ENCODE measurements at regions not wholly inside any gene's neighbourhood (a gene's known extent, or its start where the extent isn't known, plus 50 kb on each side); places are given as distances from the start of the nearest gene placed in this dataset.

DNA sequence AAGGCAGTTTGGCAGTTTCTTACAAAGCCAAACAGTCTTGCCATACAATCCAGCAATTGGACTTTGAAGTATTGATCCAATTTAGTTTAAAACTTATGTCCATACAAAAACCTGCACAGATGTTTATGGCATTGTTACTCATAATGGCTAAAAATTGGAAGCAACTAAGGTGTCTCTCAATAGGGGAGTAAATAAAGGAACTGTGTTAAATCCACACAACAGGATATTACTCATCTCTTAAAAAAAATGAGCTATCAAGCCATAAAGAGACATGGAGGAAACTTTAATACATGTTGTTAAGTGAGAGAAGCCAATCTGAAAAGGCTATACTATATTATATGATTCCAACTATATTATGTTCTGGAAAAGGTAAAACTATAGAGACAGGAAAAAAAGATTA, 313.6 kb upstream of the CD180 start:
- Histone ChIP-seq H2BK20ac (ENCODE audit: low read depth, low read length, poor library complexity, severe bottlenecking) (no peak overlapping the region), H3K9me3 (ENCODE audit: control insufficient read depth, low read depth, low read length) (no peaks in the 10 kb centered on the region), H2BK5ac (ENCODE audit: insufficient read length, low read length) (no peak overlapping the region), H3K79me2 (ENCODE audit: insufficient read depth, low read length) (no peaks in the 10 kb centered on the region), H3K23me2 (ENCODE audit: insufficient read length, low read depth, low read length, poor library complexity, severe bottlenecking) (no peaks in the 10 kb centered on the region), H4K8ac (replicated peaks; ENCODE audit: insufficient read length, low read depth, low read length) (no peak overlapping the region), H4K91ac (ENCODE audit: insufficient read length, low read depth, low read length) (no peak overlapping the region), H3T11ph (ENCODE audit: low read length) (no peak overlapping the region), H3K79me1 (ENCODE audit: insufficient read depth, low read depth, low read length, poor library complexity, severe bottlenecking) (no peaks in the 10 kb centered on the region), H2AFZ (ENCODE audit: low read length) (no peak overlapping the region), H2BK15ac (ENCODE audit: low read depth, low read length) (no peak overlapping the region), H2BK12ac (ENCODE audit: insufficient read length, low read depth, low read length) (no peak overlapping the region), H3K14ac (ENCODE audit: insufficient read depth, low read length) (no peak overlapping the region), H2AK5ac (ENCODE audit: insufficient read length, low read length) (no peak overlapping the region), H3K27ac (ENCODE audit: insufficient read length, low read depth, low read length) (no peak overlapping the region), H3K9ac (ENCODE audit: extremely low read depth, insufficient read length, low read length) (no peak overlapping the region), H3K4me2 (ENCODE audit: insufficient read depth, insufficient read length, low read length) (no peak overlapping the region), H4K20me1 (ENCODE audit: control insufficient read depth, insufficient read depth, insufficient read length) (no peaks in the 10 kb centered on the region), H3K4ac (ENCODE audit: low read depth, low read length) (no peak overlapping the region), H3K27me3 (ENCODE audit: insufficient read depth, low read length) (no peaks in the 10 kb centered on the region), H3K23ac (ENCODE audit: insufficient read length, low read depth, low read length) (no peak overlapping the region), H3K56ac (ENCODE audit: insufficient read length, low read depth, low read length) (no peak overlapping the region), H3K4me1 (ENCODE audit: insufficient read depth, low read length) (no peaks in the 10 kb centered on the region), H2BK120ac (ENCODE audit: low read depth, low read length, poor library complexity, severe bottlenecking) (no peak overlapping the region), H4K5ac (ENCODE audit: insufficient read length, low read depth, low read length) (no peak overlapping the region), H3K18ac (ENCODE audit: insufficient read length, low read depth, low read length) (no peak overlapping the region)
- Mint-ChIP-seq H3K27ac (no peak overlapping the region), H3K36me3 (ENCODE audit: insufficient read depth in 1 of 3, low read depth in 3 of 3) (no peaks in the 10 kb centered on the region), H3K9me3 (no peaks in the 10 kb centered on the region; a peak in 1 of 5 replicates), H3K27me3 (ENCODE audit: low read depth) (no peaks in the 10 kb centered on the region), H3K4me3 (no peak overlapping the region), H3K4me1 (peaks cover 3 to 7% of the 10 kb centered on the region in 2 experiments; a peak in 3 of 4 replicates)
- TF ChIP-seq, protein P1, sequence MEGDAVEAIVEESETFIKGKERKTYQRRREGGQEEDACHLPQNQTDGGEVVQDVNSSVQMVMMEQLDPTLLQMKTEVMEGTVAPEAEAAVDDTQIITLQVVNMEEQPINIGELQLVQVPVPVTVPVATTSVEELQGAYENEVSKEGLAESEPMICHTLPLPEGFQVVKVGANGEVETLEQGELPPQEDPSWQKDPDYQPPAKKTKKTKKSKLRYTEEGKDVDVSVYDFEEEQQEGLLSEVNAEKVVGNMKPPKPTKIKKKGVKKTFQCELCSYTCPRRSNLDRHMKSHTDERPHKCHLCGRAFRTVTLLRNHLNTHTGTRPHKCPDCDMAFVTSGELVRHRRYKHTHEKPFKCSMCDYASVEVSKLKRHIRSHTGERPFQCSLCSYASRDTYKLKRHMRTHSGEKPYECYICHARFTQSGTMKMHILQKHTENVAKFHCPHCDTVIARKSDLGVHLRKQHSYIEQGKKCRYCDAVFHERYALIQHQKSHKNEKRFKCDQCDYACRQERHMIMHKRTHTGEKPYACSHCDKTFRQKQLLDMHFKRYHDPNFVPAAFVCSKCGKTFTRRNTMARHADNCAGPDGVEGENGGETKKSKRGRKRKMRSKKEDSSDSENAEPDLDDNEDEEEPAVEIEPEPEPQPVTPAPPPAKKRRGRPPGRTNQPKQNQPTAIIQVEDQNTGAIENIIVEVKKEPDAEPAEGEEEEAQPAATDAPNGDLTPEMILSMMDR (conservative IDR thresholded peaks at IDR 0.05) = no peak
- DNase-seq = no peak
